Lower lobe of right lung (tissue), 2 donors: ENCODE measurements at regions not wholly inside any gene's neighbourhood (a gene's known extent, or its start where the extent isn't known, plus 50 kb on each side); places are given as distances from the start of the nearest gene placed in this dataset.

Experiments used
- ATAC-seq, 2 donors: fragments of 200-7000 bp; cut with Tn5 transposase; one replicate each; pipeline ENCODE4 v1.9.1; 2020 to 2022; ENCODE audit warnings: mild to moderate bottlenecking in 2 of 2, moderate library complexity in 2 of 2
- DNase-seq: peaks from one replicate; pipeline ENCODE4 v3.0.0-alpha.2; 2020
- H3K27ac ChIP-seq: fragments of 200-600 bp; one replicate; pipeline ENCODE4 v1.8.0; 2022
- H3K27me3 ChIP-seq: fragments of 200-600 bp; one replicate; pipeline ENCODE4 v1.8.0; 2022; ENCODE audit warnings: low read depth
- H3K36me3 ChIP-seq: fragments of 200-600 bp; one replicate; pipeline ENCODE4 v1.8.0; 2022; ENCODE audit warnings: mild to moderate bottlenecking
- H3K4me1 ChIP-seq: fragments of 200-600 bp; one replicate; pipeline ENCODE4 v1.8.0; 2022
- H3K4me3 ChIP-seq: fragments of 200-600 bp; one replicate; pipeline ENCODE4 v1.8.0; 2022; ENCODE audit warnings: mild to moderate bottlenecking
- H3K9me3 ChIP-seq: fragments of 200-600 bp; one replicate; pipeline ENCODE4 v1.8.0; 2022
- CTCF ChIP-seq: fragments of 200-600 bp; IDR thresholded peaks from one replicate; pipeline ENCODE4 v1.8.0; 2022; ENCODE audit warnings: antibody characterized with exemption, mild to moderate bottlenecking
- intact Hi-C: fragments of 100-400 bp; cut with DNase I; formaldehyde crosslinking; loops from one replicate; pipeline ENCODE4 v1.11.0; 2022
- donor health status: DM: no; HTN: yes; CAD: no; lungs with severe emphysema.

GRCh38 chr4:182017038-182017437, 226.2 kb upstream of the TENM3 start:
- Histone ChIP-seq H3K36me3 (no peaks in the 10 kb centered on the region), H3K27ac (no peak overlapping the region), H3K4me3 (no peak overlapping the region), H3K27me3 (no peaks in the 10 kb centered on the region), H3K9me3 (no peaks in the 10 kb centered on the region), H3K4me1 (no peaks in the 10 kb centered on the region)
- TF ChIP-seq CTCF, result no peak
- no peak for ATAC-seq
- intact Hi-C loops, result no loop called here
- DNase-seq, result no peak

GRCh38 chr4:182018691-182019090, 224.5 kb upstream of the TENM3 start:
- no peak for ATAC-seq
- Histone ChIP-seq H3K4me3 (no peak overlapping the region), H3K4me1 (no peaks in the 10 kb centered on the region), H3K9me3 (no peaks in the 10 kb centered on the region), H3K27me3 (no peaks in the 10 kb centered on the region), H3K36me3 (no peaks in the 10 kb centered on the region), H3K27ac (no peak overlapping the region)
- intact Hi-C loops, result no loop called here
- no peak for DNase-seq
- no peak for TF ChIP-seq CTCF

GRCh38 chr4:182019148-182019652, 224.0 kb upstream of the TENM3 start:
- H3K36me3 ChIP-seq, result no peaks in the 10 kb centered on the region
- DNase-seq (no peak), ATAC-seq (no peak)
- H3K4me3 ChIP-seq, result no peak overlapping the region
- H3K27ac ChIP-seq, result no peak overlapping the region
- H3K9me3 ChIP-seq, result no peaks in the 10 kb centered on the region
- no peaks in the 10 kb centered on the region for H3K4me1 ChIP-seq
- no peak for TF ChIP-seq CTCF
- intact Hi-C loops, result no loop called here
- H3K27me3 ChIP-seq, result no peaks in the 10 kb centered on the region

GRCh38 chr4:182022909-182023308, 220.3 kb upstream of the TENM3 start:
- H3K36me3 ChIP-seq, result no peaks in the 10 kb centered on the region
- H3K9me3 ChIP-seq, result no peaks in the 10 kb centered on the region
- no peaks in the 10 kb centered on the region for H3K27me3 ChIP-seq
- TF ChIP-seq CTCF, result no peak
- ATAC-seq (no peak), DNase-seq (no peak)
- no peaks in the 10 kb centered on the region for H3K4me1 ChIP-seq
- no peak overlapping the region for H3K4me3 ChIP-seq
- H3K27ac ChIP-seq, result no peak overlapping the region
- intact Hi-C loops, result no loop called here

GRCh38 chr4:182023469-182023868, 219.7 kb upstream of the TENM3 start:
- ATAC-seq (no peak), DNase-seq (no peak)
- H3K4me3 ChIP-seq, result no peak overlapping the region
- no peaks in the 10 kb centered on the region for H3K36me3 ChIP-seq
- H3K27ac ChIP-seq, result no peak overlapping the region
- H3K4me1 ChIP-seq, result no peaks in the 10 kb centered on the region
- H3K9me3 ChIP-seq, result no peaks in the 10 kb centered on the region
- intact Hi-C loops, result no loop called here
- TF ChIP-seq CTCF, result no peak
- no peaks in the 10 kb centered on the region for H3K27me3 ChIP-seq

- no peaks in the 10 kb centered on the region for H3K4me1 ChIP-seq
- no peak for ATAC-seq
- intact Hi-C loops, result no loop called here
Measured at GRCh38 chr4:182042945-182043344, 200.3 kb upstream of the TENM3 start.

More at GRCh38 chr4:182042945-182043344, 200.3 kb upstream of the TENM3 start:
- Histone ChIP-seq H3K27me3 (no peaks in the 10 kb centered on the region), H3K4me3 (no peak overlapping the region), H3K9me3 (no peaks in the 10 kb centered on the region), H3K36me3 (no peaks in the 10 kb centered on the region), H3K27ac (no peak overlapping the region)
- no peak for TF ChIP-seq CTCF
- DNase-seq, result no peak
